CD4-positive, alpha-beta T cell treated with Interleukin-17A for 1 hour (primary cell): ENCODE measurements at regions not wholly inside any gene's neighbourhood (a gene's known extent, or its start where the extent isn't known, plus 50 kb on each side); places are given as distances from the start of the nearest gene placed in this dataset.
A peak's percentile ranks its signal among the peaks of the same experiment; 100 is the strongest.

Source experiments
- DNase-seq: peaks from one replicate; pipeline ENCODE4 v3.0.0-alpha.2; 2020

- DNase-seq: no peak
Measured at GRCh38 chr12:76611533-76611932, 52.0 kb upstream of the OSBPL8 start.

GRCh38 chr12:76614364-76614763, 54.8 kb upstream of the OSBPL8 start:
- no peak for DNase-seq

- no peak for DNase-seq
Measured at GRCh38 chr12:76618031-76618430, 58.5 kb upstream of the OSBPL8 start.

DNA sequence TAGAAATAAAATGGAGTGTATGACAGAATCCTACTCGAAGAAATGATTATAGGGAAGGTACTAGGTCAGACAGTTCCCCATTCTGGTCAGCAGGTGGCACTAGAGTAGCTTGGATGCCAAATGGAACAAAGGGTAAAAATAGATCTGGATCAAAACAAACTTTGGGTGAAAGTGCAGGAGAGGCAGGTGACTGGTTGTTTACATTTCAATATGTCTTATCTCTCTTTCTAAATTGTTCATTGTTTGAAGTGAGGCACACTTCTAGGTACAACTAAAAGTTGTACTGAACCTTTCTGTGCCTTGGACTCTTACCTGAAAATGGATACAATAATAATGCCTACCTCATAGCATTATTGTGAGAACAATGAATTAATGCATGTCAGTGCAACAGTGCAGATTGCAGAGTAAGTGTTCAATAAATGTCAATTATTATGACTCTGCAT, 62.0 kb upstream of the OSBPL8 start:
- DNase-seq: peak; percentile 78

- DNase-seq: no peak
Measured at GRCh38 chr12:76622351-76622750, 62.8 kb upstream of the OSBPL8 start.

GRCh38 chr12:76622915-76623314, 63.3 kb upstream of the OSBPL8 start:
- no peak for DNase-seq

DNA sequence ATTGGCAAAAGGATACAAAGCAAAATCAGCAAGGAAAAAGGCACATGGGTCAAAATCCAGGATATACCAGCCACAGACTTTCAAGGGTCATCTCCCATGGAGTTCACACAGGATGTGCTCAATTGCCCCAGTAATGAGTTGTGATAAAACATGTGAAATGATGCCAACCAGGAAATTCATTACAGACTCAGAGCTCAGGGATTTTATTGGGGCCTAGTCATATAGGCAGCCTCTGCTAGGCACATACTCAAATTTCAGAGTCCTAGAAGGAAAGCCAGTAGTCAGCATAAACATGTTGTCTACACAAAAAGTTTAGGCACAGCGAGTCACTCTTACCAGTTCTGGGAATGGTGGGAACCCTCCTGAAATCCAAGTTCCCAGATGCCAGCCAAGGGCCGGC, 64.4 kb upstream of the OSBPL8 start:
- no peak for DNase-seq

- no peak for DNase-seq
Measured at GRCh38 chr12:76627346-76628135, 68.0 kb upstream of the OSBPL8 start.

- DNase-seq: no peak
Measured at GRCh38 chr12:76628745-76629144, 69.2 kb upstream of the OSBPL8 start.

DNA sequence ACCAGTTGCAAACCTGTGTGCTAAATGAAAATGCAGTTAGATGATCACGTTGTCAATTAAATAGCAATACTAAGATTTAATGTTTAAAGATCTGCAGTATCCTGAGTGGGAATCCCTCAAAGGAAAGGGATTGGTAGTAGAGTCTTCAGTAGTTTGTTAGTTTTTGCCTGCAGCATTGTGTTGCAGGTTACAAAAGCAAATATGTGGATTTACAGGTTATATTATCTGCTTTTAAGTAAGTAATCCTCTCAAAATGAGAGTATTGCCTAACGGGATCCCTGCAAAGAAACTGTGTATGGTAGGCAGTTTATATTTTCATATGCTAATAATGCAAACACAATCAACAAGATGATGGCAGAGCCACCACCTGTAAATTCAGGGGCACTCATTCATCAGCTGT, 72.2 kb upstream of the OSBPL8 start:
- no peak for DNase-seq

DNA sequence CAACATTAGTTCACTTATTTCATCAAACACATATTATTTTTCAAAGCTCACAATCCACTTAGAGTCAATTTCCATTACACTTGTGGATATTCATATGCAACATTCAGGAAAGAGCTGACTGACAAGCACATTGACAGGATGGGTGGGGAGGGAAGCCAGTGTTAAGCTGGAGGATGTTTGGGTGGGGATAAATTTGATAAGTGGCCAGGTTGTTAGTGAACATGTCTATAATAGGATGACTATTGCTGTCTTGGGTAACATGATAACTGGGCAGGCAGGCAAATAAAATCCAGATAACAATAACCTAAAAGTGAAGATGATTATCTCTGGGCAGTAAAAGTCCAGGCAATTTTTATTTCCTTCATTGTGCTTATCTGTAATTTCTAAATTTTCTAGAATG, 73.8 kb upstream of the OSBPL8 start:
- no peak for DNase-seq

DNA sequence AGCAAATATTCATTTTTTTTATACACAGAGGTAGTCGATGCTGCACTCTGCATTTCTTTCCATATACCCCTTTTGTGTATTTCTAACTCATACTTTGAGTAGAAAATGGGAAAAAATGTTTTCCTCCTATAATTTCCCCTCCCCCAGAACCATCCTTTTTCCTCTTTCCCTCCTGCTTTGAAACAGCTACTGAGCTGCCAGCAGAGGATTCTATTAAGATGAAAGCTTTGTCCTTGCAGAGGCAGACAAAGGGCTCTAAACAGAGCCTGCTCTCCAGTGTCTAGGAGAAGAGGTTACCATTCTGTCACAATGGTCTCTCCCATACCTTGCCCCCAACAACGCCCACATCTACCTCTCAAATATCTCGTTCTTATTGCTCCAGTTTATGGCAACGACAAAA, 74.6 kb upstream of the OSBPL8 start:
- DNase-seq: no peak

DNA sequence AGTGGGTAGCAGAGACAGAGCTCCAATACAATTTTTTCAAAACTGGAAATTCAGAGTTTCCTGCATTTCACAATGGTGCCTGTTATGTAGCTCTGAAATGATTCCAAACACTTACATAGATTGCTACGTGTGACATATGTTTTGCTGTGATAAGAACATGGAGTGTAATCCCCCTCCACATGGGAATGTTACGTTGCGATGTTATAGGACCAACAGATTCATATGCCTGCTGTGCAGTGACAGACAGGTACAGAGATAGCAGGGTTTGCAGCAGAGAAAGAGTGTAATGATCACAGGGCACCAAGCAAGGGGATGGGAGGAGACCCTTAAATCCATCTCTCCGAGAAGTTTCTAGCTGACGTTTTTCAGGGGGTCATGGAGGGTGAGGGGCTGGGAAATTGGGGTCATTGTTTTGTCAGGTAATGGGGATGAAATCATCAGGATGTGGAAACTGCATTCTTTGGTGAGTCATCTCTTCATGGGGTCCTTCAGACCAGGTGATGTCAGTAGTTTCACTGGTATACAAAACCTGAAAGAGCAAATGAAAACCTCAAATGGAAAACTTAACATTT, 76.6 kb upstream of the OSBPL8 start:
- no peak for DNase-seq

DNA sequence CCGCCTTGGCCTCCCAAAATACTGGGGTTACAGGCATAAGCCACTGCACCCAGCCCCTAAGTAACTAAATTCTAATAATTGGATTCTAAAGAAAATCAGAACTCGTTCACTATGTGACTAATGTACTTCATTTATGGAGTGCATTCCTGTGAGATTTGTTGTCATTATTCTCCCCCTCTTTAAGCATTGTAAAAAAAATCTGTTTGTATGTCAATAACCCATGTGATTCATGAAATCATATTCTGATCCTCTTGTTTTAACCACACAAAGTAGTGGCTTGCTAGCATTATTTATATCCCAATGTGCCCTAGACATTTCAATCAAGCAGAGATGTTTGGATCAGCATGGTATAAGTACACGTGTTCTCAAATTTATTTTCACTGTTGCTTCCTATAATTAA, 78.2 kb upstream of the OSBPL8 start:
- DNase-seq: no peak

DNA sequence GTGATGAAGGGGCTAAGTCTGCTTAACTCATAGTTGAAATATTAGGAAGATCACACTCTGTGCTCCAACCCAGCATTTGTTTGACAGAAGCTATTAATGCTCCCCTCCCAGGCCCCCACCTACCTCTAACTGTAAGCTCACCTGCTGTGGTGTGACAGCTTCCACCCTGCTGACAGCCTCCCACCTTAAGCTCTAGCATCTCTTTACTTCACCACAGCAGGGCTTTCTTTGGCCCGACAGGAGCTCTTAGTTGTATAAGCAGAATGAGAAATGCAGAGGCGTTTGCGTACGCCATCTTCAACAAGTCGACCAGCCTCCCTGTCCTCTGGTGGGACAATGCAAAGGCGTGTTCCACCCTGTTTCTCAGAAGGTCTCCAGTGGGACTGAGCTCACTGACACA, 80.1 kb upstream of the OSBPL8 start:
- DNase-seq: no peak

- no peak for DNase-seq
Measured at GRCh38 chr12:76641073-76641472, 81.5 kb upstream of the OSBPL8 start.

DNA sequence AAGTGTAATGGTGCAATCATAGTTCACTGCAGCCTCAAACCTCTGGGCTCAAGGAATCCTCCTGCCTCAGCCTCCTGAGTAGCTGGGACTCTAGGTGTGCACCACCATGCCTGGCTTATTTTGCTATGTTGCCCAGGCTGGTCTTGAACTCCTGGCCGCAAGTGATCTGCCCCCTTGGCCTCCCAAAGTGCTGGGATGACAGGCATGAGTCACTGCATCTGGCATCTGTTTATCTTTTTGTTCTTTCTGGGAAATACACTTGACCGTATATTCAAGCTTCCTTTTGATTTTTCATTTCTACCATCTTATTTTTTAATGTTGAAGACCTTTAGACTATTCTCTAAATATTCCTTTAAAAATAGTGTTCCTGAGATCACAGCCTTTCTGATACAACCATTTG, 82.4 kb upstream of the OSBPL8 start:
- no peak for DNase-seq

GRCh38 chr12:76643438-76643837, 83.9 kb upstream of the OSBPL8 start:
- DNase-seq: no peak

- DNase-seq: no peak
Measured at GRCh38 chr12:76644950-76645349, 85.4 kb upstream of the OSBPL8 start.

DNA sequence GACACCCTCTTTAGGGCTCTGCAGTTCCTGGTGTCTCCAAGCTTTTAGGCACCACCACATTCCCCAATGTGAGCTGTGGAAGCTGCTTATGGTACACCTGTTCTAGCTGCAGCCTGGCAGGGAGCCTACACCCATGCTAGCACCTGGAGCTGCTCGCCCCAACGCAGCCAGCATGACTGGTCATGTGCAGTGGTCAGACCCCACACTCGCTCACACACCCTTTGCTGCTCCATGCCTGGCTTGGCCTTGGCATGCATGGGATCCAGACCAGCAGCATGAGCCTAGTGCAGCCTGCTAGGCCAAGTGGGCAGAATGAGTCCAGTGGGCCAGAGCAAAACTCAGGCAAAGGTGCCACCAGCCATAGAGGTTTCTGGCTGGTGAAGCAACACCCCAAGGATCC, 86.4 kb upstream of the OSBPL8 start:
- DNase-seq: no peak

DNA sequence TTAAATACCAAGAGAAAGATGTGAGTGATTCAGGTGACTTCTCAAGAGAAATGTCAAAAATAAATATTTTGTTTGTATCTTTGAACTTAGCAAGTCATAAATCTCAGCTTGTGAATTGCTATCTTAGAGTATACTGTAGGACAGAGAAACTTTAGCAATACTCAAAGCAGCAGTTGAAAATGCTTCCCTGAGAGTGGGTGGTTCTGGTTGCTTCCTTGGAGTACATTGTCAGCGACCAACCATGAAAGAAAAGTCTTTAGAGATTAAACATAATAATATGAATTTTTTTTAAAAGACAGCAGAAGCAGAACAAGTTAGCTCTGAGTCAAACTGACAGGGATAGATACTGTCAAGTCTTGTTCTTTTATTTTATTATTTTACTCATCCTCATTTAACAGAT, 86.8 kb upstream of the OSBPL8 start:
- DNase-seq: no peak

GRCh38 chr12:76649099-76649498, 89.5 kb upstream of the OSBPL8 start:
- DNase-seq: no peak

DNA sequence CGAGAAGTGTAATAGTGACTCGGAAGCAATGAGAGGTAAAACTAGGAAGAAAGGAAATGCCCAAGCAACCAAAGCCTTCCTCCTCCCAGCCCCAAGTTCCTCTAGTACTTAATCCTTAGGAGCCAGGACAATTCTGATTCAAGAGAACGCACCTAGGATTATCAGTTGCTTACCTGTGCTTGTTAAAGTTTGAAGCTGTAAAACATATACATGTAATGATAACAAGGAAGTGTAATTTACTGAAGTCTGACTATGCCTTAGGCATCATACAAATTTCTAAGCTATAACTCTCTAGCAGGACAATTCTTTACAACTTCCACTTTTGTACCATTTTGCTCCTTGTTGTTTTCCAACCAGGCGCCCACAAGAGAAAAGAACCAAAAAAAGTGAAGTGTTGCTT, 92.8 kb upstream of the OSBPL8 start:
- no peak for DNase-seq

DNA sequence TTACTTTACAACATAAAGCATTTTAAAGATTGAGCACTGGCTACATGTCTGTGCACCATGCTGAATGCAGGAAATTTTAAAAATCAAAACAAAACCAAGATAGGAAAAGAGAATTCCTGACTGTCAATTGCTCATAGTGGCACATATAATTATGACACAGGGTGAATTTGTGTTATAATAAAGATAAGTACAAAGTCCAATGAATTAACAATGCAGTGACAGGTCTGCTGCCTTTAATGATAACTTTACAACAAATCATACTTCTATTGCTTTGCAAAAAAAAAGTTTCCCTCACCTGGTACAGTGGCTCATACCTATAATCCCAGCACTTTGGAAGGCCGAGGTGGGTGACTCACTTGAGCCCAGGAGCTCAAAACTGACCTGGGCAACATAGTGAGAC, 93.8 kb upstream of the OSBPL8 start:
- DNase-seq: no peak

GRCh38 chr12:76664731-76665130, 99.2 kb upstream of the ZDHHC17 start:
- DNase-seq: no peak
